ENCODE measurements at regions not wholly inside any gene's neighbourhood (a gene's known extent, or its start where the extent isn't known, plus 50 kb on each side); places are given as distances from the start of the nearest gene placed in this dataset.
A peak's percentile ranks its signal among the peaks of the same experiment; 100 is the strongest.

DNA sequence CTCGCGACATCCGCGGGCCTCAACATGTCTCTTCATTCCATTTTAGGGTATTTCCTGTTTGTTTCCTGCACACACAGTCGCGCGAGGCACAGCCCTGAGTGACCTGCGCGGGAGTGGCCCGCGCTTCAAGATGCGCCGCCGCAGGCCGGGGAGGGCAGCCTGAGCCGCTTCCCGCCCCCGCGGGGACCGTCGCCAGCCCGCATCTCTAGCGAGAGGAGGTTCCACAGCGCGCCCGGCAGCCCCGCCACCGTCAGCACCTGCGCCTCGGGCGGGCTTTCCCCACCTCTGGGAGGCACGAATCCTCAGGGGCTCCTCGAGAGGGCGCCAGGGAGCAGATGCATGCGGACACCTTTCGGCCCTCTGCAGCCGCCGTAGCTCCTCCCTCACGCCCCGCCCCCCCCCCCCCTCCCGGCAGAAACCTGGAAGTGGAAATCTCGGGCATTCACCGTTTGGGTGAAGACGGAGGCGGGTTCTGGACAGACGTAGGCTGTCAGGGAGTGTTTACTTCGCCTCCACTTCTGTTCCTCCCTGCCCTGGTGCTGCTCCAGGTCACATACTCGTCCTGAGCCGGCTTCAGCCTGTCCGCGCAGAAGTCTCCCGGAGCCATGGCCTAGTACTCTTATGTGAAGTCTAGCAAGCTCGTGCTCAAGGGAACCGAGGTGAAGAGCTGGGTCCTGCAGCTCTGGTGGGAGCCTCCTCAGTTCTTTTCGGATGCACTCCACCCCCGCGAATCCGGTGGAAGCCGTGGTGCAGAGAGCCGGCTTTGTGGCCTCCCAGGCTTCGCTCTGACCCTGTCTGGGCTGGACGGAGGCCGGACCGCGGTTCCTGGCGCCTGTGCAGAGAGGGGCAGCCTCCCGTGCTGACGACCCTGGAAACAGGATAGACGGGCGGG, 880.5 kb upstream of the DEFB115 start (continued):
- TF ChIP-seq SMARCC2 (IDR thresholded peaks at IDR 0.05) (no peak), TFE3 (CRISPR knock-in tag; IDR thresholded peaks at IDR 0.05) (peak; percentile 64; the same call in 1 of the 2 replicates), GPN1 (CRISPR knock-in tag; IDR thresholded peaks at IDR 0.05; ENCODE audit: borderline replicate concordance) (no peak), ZNF281 (CRISPR knock-in tag; IDR thresholded peaks at IDR 0.05; ENCODE audit: borderline replicate concordance) (0 out of 2 replicates have a peak, but pooled peaks have one; percentile 42), ZNF550 (CRISPR knock-in tag; IDR thresholded peaks at IDR 0.05; ENCODE audit: borderline replicate concordance) (no peak; the same call in 1 of the 2 replicates), CBX5 (CRISPR knock-in tag; IDR thresholded peaks at IDR 0.05; ENCODE audit: borderline replicate concordance) (peak; percentile 90), BCL3 (CRISPR knock-in tag; IDR thresholded peaks at IDR 0.05) (peak; percentile 37; the same call in 1 of the 2 replicates), ZNF564 (CRISPR knock-in tag; IDR thresholded peaks at IDR 0.05) (peak; percentile 87; the same call in 1 of the 2 replicates), ONECUT2 (CRISPR knock-in tag; IDR thresholded peaks at IDR 0.05) (no peak), DNMT1 (CRISPR knock-in tag; IDR thresholded peaks at IDR 0.05) (peak; percentile 85), ZNF383 (CRISPR knock-in tag; IDR thresholded peaks at IDR 0.05; ENCODE audit: borderline replicate concordance) (no peak), KMT2B (CRISPR knock-in tag; IDR thresholded peaks at IDR 0.05) (peak; percentile 95), ZEB1 (IDR thresholded peaks at IDR 0.05; ENCODE audit: insufficient replicate concordance, low read depth) (no peak), TARDBP (CRISPR knock-in tag; IDR thresholded peaks at IDR 0.05) (peak; percentile 61; the same call in 1 of the 2 replicates)
- TF ChIP-seq, protein P1, sequence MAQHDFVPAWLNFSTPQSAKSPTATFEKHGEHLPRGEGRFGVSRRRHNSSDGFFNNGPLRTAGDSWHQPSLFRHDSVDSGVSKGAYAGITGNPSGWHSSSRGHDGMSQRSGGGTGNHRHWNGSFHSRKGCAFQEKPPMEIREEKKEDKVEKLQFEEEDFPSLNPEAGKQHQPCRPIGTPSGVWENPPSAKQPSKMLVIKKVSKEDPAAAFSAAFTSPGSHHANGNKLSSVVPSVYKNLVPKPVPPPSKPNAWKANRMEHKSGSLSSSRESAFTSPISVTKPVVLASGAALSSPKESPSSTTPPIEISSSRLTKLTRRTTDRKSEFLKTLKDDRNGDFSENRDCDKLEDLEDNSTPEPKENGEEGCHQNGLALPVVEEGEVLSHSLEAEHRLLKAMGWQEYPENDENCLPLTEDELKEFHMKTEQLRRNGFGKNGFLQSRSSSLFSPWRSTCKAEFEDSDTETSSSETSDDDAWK (CRISPR knock-in tag; IDR thresholded peaks at IDR 0.05): no peak
- TF ChIP-seq, protein P2, sequence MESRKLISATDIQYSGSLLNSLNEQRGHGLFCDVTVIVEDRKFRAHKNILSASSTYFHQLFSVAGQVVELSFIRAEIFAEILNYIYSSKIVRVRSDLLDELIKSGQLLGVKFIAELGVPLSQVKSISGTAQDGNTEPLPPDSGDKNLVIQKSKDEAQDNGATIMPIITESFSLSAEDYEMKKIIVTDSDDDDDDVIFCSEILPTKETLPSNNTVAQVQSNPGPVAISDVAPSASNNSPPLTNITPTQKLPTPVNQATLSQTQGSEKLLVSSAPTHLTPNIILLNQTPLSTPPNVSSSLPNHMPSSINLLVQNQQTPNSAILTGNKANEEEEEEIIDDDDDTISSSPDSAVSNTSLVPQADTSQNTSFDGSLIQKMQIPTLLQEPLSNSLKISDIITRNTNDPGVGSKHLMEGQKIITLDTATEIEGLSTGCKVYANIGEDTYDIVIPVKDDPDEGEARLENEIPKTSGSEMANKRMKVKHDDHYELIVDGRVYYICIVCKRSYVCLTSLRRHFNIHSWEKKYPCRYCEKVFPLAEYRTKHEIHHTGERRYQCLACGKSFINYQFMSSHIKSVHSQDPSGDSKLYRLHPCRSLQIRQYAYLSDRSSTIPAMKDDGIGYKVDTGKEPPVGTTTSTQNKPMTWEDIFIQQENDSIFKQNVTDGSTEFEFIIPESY (CRISPR knock-in tag; IDR thresholded peaks at IDR 0.05): peak; percentile 67; the same call in 1 of the 2 replicates
- TF ChIP-seq, protein P3, sequence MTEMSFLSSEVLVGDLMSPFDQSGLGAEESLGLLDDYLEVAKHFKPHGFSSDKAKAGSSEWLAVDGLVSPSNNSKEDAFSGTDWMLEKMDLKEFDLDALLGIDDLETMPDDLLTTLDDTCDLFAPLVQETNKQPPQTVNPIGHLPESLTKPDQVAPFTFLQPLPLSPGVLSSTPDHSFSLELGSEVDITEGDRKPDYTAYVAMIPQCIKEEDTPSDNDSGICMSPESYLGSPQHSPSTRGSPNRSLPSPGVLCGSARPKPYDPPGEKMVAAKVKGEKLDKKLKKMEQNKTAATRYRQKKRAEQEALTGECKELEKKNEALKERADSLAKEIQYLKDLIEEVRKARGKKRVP (CRISPR knock-in tag; IDR thresholded peaks at IDR 0.05): peak in 1 of 2 experiments; percentile 32; a peak in 1 of 4 replicates
